Prostate gland (tissue), 2 donors: ENCODE measurements at regions not wholly inside any gene's neighbourhood (a gene's known extent, or its start where the extent isn't known, plus 50 kb on each side); places are given as distances from the start of the nearest gene placed in this dataset.

ENCODE experiments used
- DNase-seq: peaks from one replicate; pipeline ENCODE4 v3.0.0-alpha.2; 2019; ENCODE audit warnings: low spot score
- H3K27ac ChIP-seq, 2 donors: fragments of 200-600 bp; sonication (generic); 2 replicates each; pipeline ENCODE4 v1.5.1; 2017 to 2019
- H3K27me3 ChIP-seq: fragments of 200-600 bp; sonication (generic); replicated peaks from 2 replicates; pipeline ENCODE4 v1.5.1; 2019; ENCODE audit not compliant: insufficient read depth
- H3K36me3 ChIP-seq, 2 donors: fragments of 200-600 bp; sonication (generic); 1 replicate in 1 of 2; 2 replicates in 1 of 2; pipeline versions ENCODE4 v1.5.1 to v1.8.1; 2017 to 2019
- H3K4me1 ChIP-seq: fragments of 200-600 bp; sonication (generic); replicated peaks from 2 replicates; pipeline ENCODE4 v1.5.1; 2019
- H3K4me3 ChIP-seq, 2 donors: fragments of 200-600 bp; sonication (generic); 2 replicates each; pipeline ENCODE4 v1.5.1; 2017 to 2019
- H3K9me3 ChIP-seq: fragments of 200-600 bp; sonication (generic); 2 replicates; pipeline ENCODE4 v1.5.1; 2017
- POLR2A ChIP-seq: fragments of 450-650 bp; IDR thresholded peaks from one replicate; pipeline ENCODE4 v1.6.1; 2016; ENCODE audit warnings: antibody characterized with exemption, mild to moderate bottlenecking
- POLR2AphosphoS5 ChIP-seq: sonication (generic); formaldehyde crosslinking; IDR thresholded peaks from one replicate; pipeline ENCODE4 v1.6.1; 2017; ENCODE audit warnings: antibody characterized with exemption
- WGBS: methylation state at CpG from one replicate; pipeline ENCODE4 v1.1.5; 2018; 5-methylcytosine and 5-hydroxymethylcytosine counted together
- intact Hi-C: fragments of 100-400 bp; cut with DNase I; formaldehyde crosslinking; loops from one replicate; pipeline ENCODE4 v1.14.2; 2022
- TF ChIP-seq, protein P1 (sequence below), 4 experiments: fragments of 200-600 bp in 2 of 4; fragments of 450-650 bp in 2 of 4; sonication (generic) in 2 of 4; IDR thresholded peaks; 1 replicate in 3 of 4; 2 replicates in 1 of 4; pipeline ENCODE4 v1.5.1; 2016 to 2019; ENCODE audit warnings: antibody characterized with exemption in 4 of 4, mild to moderate bottlenecking in 2 of 4, moderate library complexity in 2 of 4

DNA sequence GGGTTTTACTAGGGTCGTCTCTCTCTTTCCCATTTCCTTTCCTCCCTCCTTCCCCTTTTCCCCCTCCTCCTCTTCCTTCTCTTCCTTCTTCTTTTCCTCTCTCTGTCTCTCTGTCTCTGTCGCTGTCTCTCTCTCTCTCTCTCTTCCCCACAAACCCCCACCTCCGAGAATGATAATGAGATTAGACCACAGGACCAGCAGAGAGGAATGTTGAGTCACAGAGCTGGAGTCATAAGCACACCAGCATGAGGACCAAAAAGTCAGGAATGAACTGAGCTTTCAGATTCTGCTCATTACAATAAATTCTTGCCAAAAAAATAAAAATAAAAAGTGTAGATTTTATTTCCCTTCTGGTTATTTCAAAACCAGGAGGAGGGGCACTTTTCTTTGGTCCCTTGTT, 377.4 kb downstream of the LTN1 start:
- Histone ChIP-seq H3K27me3 (no peaks in the 10 kb centered on the region), H3K4me1 (no peaks in the 10 kb centered on the region), H3K27ac (no peak overlapping the region), H3K4me3 (no peak overlapping the region), H3K36me3 (no peaks in the 10 kb centered on the region), H3K9me3 (no peaks in the 10 kb centered on the region)
- no peak for TF ChIP-seq POLR2A
- TF ChIP-seq POLR2AphosphoS5, result no peak
- TF ChIP-seq, protein P1, sequence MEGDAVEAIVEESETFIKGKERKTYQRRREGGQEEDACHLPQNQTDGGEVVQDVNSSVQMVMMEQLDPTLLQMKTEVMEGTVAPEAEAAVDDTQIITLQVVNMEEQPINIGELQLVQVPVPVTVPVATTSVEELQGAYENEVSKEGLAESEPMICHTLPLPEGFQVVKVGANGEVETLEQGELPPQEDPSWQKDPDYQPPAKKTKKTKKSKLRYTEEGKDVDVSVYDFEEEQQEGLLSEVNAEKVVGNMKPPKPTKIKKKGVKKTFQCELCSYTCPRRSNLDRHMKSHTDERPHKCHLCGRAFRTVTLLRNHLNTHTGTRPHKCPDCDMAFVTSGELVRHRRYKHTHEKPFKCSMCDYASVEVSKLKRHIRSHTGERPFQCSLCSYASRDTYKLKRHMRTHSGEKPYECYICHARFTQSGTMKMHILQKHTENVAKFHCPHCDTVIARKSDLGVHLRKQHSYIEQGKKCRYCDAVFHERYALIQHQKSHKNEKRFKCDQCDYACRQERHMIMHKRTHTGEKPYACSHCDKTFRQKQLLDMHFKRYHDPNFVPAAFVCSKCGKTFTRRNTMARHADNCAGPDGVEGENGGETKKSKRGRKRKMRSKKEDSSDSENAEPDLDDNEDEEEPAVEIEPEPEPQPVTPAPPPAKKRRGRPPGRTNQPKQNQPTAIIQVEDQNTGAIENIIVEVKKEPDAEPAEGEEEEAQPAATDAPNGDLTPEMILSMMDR (IDR thresholded peaks at IDR 0.05), result no peak
- intact Hi-C loops, result no loop called here
- no peak for DNase-seq
- WGBS, result 82% methylated on average over 3 of the region's 3 CpGs

- Histone ChIP-seq H3K4me3 (no peak overlapping the region), H3K36me3 (no peaks in the 10 kb centered on the region), H3K9me3 (no peaks in the 10 kb centered on the region), H3K4me1 (no peaks in the 10 kb centered on the region), H3K27me3 (no peaks in the 10 kb centered on the region), H3K27ac (no peak overlapping the region)
- intact Hi-C loops, result no loop called here
- DNase-seq, result no peak
- TF ChIP-seq POLR2AphosphoS5 (no peak), POLR2A (no peak)
- TF ChIP-seq, protein P1 (IDR thresholded peaks at IDR 0.05), result no peak
- 75% methylated on average over 2 of the region's 2 CpGs for WGBS
Measured at GRCh38 chr21:28614791-28615190, 377.9 kb downstream of the LTN1 start.

DNA sequence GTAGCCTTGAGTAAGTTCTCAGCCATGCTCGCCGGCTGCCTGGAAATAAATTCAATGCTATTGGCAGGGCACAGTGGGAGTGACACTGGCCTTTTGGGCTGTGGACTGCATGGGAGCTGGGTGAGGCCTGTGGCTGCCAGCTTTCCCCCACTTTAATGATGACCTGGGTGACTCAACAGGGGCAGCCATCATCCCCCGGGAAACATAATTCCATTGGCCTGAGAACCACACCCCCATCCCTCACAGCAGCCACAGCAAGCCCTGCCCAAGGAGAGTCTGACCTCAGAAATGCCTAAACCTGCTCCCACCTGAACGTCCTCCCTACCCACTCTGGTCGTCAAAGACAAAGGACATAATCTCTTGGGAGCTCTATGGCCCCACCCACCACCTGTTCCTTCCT, 384.0 kb downstream of the LTN1 start:
- H3K9me3 ChIP-seq, result no peaks in the 10 kb centered on the region
- no peaks in the 10 kb centered on the region for H3K36me3 ChIP-seq
- 88% methylated on average over 5 of the region's 5 CpGs for WGBS
- H3K27me3 ChIP-seq, result no peaks in the 10 kb centered on the region
- no peak for TF ChIP-seq POLR2AphosphoS5
- H3K4me1 ChIP-seq, result no peaks in the 10 kb centered on the region
- intact Hi-C loops, result loop anchor here (10.0 kb wide), 1 partner anchor 56 kb away; no protein-coding TSS in a partner anchor
- H3K27ac ChIP-seq, result no peak overlapping the region
- H3K4me3 ChIP-seq, result no peak overlapping the region
- no peak for DNase-seq

GRCh38 chr21:28607545-28607944, 385.1 kb downstream of the LTN1 start:
- DNase-seq, result no peak
- Histone ChIP-seq H3K36me3 (no peaks in the 10 kb centered on the region), H3K27ac (no peak overlapping the region), H3K4me3 (no peak overlapping the region), H3K4me1 (no peaks in the 10 kb centered on the region), H3K27me3 (no peaks in the 10 kb centered on the region), H3K9me3 (no peaks in the 10 kb centered on the region)
- 96% methylated on average over 4 of the region's 4 CpGs for WGBS
- TF ChIP-seq POLR2A (no peak), POLR2AphosphoS5 (no peak)
- TF ChIP-seq, protein P1 (IDR thresholded peaks at IDR 0.05), result no peak
- intact Hi-C loops, result loop anchor here (10.0 kb wide), 1 partner anchor 57 kb away; no protein-coding TSS in a partner anchor

GRCh38 chr21:28604946-28605537, 387.6 kb downstream of the LTN1 start:
- Histone ChIP-seq H3K27me3 (no peaks in the 10 kb centered on the region), H3K27ac (no peak overlapping the region), H3K4me3 (no peak overlapping the region), H3K36me3 (no peaks in the 10 kb centered on the region), H3K4me1 (no peaks in the 10 kb centered on the region), H3K9me3 (no peaks in the 10 kb centered on the region)
- WGBS, result 88% methylated on average over 3 of the region's 3 CpGs
- TF ChIP-seq POLR2A (no peak), POLR2AphosphoS5 (no peak)
- TF ChIP-seq, protein P1 (IDR thresholded peaks at IDR 0.05), result no peak
- no peak for DNase-seq
- intact Hi-C loops, result loop anchor here (10.0 kb wide), 1 partner anchor 60 kb away; no protein-coding TSS in a partner anchor
